GM12878 (cell line): ENCODE measurements at regions not wholly inside any gene's neighbourhood (a gene's known extent, or its start where the extent isn't known, plus 50 kb on each side); places are given as distances from the start of the nearest gene placed in this dataset.
A peak's percentile ranks its signal among the peaks of the same experiment; 100 is the strongest.

ENCODE experiments used
- BCL11A ChIP-seq: IDR thresholded peaks from 2 replicates; pipeline ENCODE4 v1.6.1; 2011; ENCODE audit warnings: low read depth, low read length
- BHLHE40 ChIP-seq, 2 experiments: fragments of 450-650 bp in 1 of 2; IDR thresholded peaks; 2 replicates each; pipeline ENCODE4 v1.6.1; 2011 to 2017; ENCODE audit warnings: low read depth in 2 of 2, borderline replicate concordance in 1 of 2, improper control_type of control experiment in 1 of 2, low read length in 1 of 2, mild to moderate bottlenecking in 1 of 2
- CBX3 ChIP-seq: fragments of 200-600 bp; sonication (generic); IDR thresholded peaks from 2 replicates; pipeline ENCODE4 v1.6.1; 2016; ENCODE audit warnings: low read depth, borderline replicate concordance
- CHD4 ChIP-seq: fragments of 200-600 bp; sonication (generic); IDR thresholded peaks from 2 replicates; pipeline ENCODE4 v1.6.1; 2016; ENCODE audit warnings: mild to moderate bottlenecking
- EED ChIP-seq: sonication (generic); IDR thresholded peaks from 2 replicates; pipeline ENCODE4 v1.6.1; 2016; ENCODE audit warnings: antibody characterized with exemption, low read depth
- HDGF ChIP-seq: fragments of 450-650 bp; IDR thresholded peaks from 2 replicates; pipeline ENCODE4 v1.6.1; 2016; ENCODE audit warnings: antibody characterized with exemption
- IKZF2 ChIP-seq, 2 experiments: fragments of 450-650 bp; IDR thresholded peaks; 2 replicates each; pipeline ENCODE4 v1.6.1; 2017; ENCODE audit warnings: mild to moderate bottlenecking in 2 of 2, moderate library complexity in 2 of 2
- MXI1 ChIP-seq: fragments of 150-350 bp; IDR thresholded peaks from 2 replicates; pipeline ENCODE4 v1.6.1; 2011; ENCODE audit warnings: low read depth, mild to moderate bottlenecking, inconsistent platforms, low read length, improper control_type of control experiment
- NBN ChIP-seq: fragments of 450-650 bp; IDR thresholded peaks from 2 replicates; pipeline ENCODE4 v1.6.1; 2016
- NFIC ChIP-seq: IDR thresholded peaks from 2 replicates; pipeline ENCODE4 v1.6.1; 2012; ENCODE audit warnings: low read depth, mild to moderate bottlenecking, inconsistent platforms, low read length, moderate library complexity
- PAX5 ChIP-seq: IDR thresholded peaks from 2 replicates; pipeline ENCODE4 v1.6.1; 2011; ENCODE audit warnings: low read depth, low read length, borderline replicate concordance
- POLR2A ChIP-seq: IDR thresholded peaks from 2 replicates; pipeline ENCODE4 v1.6.1; 2011; ENCODE audit warnings: low read depth, mild to moderate bottlenecking, low read length
- RAD21 ChIP-seq: IDR thresholded peaks from 2 replicates; pipeline ENCODE4 v1.6.1; 2011; ENCODE audit warnings: mild to moderate bottlenecking, low read depth, low read length, moderate library complexity; ENCODE audit not compliant: insufficient read depth
- RB1 ChIP-seq: fragments of 450-650 bp; formaldehyde crosslinking; IDR thresholded peaks from 2 replicates; pipeline ENCODE4 v1.6.1; 2017; ENCODE audit warnings: mild to moderate bottlenecking, borderline replicate concordance
- RFX5 ChIP-seq: IDR thresholded peaks from 2 replicates; pipeline ENCODE4 v1.6.1; 2011; ENCODE audit warnings: low read depth, low read length, improper control_type of control experiment
- SUPT20H ChIP-seq: IDR thresholded peaks from 2 replicates; pipeline ENCODE4 v1.6.1; 2011; ENCODE audit warnings: low read depth, mild to moderate bottlenecking, low read length, moderate library complexity, borderline replicate concordance; ENCODE audit not compliant: control insufficient read depth
- WRNIP1 ChIP-seq: IDR thresholded peaks from 2 replicates; pipeline ENCODE4 v1.6.1; 2011; ENCODE audit warnings: low read depth, low read length, improper control_type of control experiment, borderline replicate concordance
- ZNF207 ChIP-seq: fragments of 450-650 bp; IDR thresholded peaks from 2 replicates; pipeline ENCODE4 v1.6.1; 2014; ENCODE audit warnings: antibody characterized with exemption, mild to moderate bottlenecking, borderline replicate concordance
- ZNF217 ChIP-seq: fragments of 450-650 bp; IDR thresholded peaks from 2 replicates; pipeline ENCODE4 v1.6.1; 2017; ENCODE audit warnings: antibody characterized with exemption, mild to moderate bottlenecking
- ZNF384 ChIP-seq: IDR thresholded peaks from 2 replicates; pipeline ENCODE4 v1.6.1; 2012; ENCODE audit warnings: low read depth, mild to moderate bottlenecking, low read length, improper control_type of control experiment, borderline replicate concordance
- TF ChIP-seq, protein P1 (sequence below), 3 experiments: IDR thresholded peaks in 2 of 3; conservative IDR thresholded peaks in 1 of 3; 2 replicates each; pipeline ENCODE4 v1.5.1; 2011; ENCODE audit warnings: low read depth in 3 of 3, low read length in 3 of 3, mild to moderate bottlenecking in 3 of 3, control low read depth in 2 of 3, moderate library complexity in 2 of 3, inconsistent platforms in 1 of 3, mixed read lengths in 1 of 3; ENCODE audit not compliant: control insufficient read depth in 2 of 3, insufficient read depth in 1 of 3; ENCODE audit errors: extremely low read depth in 1 of 3
- TF ChIP-seq, protein P2 (sequence below): fragments of 450-650 bp; IDR thresholded peaks from 2 replicates; pipeline ENCODE4 v1.6.1; 2017; ENCODE audit warnings: mild to moderate bottlenecking, moderate library complexity

DNA sequence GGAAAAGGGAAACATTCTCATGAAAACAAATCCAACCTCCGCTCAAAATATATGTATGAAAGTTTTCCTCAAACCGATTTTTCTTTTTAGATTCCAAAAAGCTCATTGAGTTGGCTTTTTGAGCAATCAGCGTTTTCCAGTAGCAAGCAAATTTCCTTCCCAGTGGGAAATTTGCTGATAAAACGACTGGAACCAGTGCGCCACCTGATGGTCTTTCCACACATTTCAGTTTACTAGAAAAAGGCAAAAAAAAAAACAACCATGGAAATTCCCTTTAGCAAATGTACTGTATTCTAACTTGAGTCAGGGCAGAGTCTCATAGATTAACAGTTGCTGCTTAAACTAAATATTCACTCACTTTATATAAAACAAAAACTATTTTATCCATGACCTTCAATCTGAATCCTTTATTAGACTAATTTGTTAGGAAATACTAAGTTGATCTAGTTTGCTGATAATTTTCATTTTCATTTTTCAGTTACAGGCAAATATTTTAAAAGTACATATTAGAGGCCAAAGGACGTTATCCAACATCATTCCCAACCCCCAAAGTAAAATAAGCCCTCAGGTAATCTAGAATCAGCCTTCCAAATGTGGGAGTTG is 271.5 kb downstream of the FOXA2 start (continued):
- TF ChIP-seq, protein P1, sequence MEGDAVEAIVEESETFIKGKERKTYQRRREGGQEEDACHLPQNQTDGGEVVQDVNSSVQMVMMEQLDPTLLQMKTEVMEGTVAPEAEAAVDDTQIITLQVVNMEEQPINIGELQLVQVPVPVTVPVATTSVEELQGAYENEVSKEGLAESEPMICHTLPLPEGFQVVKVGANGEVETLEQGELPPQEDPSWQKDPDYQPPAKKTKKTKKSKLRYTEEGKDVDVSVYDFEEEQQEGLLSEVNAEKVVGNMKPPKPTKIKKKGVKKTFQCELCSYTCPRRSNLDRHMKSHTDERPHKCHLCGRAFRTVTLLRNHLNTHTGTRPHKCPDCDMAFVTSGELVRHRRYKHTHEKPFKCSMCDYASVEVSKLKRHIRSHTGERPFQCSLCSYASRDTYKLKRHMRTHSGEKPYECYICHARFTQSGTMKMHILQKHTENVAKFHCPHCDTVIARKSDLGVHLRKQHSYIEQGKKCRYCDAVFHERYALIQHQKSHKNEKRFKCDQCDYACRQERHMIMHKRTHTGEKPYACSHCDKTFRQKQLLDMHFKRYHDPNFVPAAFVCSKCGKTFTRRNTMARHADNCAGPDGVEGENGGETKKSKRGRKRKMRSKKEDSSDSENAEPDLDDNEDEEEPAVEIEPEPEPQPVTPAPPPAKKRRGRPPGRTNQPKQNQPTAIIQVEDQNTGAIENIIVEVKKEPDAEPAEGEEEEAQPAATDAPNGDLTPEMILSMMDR (IDR thresholded peaks at IDR 0.05 in 2 of 3, conservative IDR thresholded peaks at IDR 0.05 in 1 of 3; ENCODE audit: control insufficient read depth in 2 of 3, extremely low read depth in 1 of 3, insufficient read depth in 1 of 3, low read depth in 3 of 3, low read length in 3 of 3) = peak; percentile 47 to 62 (median 49); a peak in 5 of 6 replicates
- TF ChIP-seq PAX5 (no peak), HDGF (no peak), BCL11A (no peak), ZNF384 (peak; percentile 83; the same call in 1 of the 2 replicates), EED (no peak), WRNIP1 (no peak), NFIC (no peak), ZNF207 (no peak), RFX5 (no peak), IKZF2 (IDR thresholded peaks at IDR 0.05) (no peak), RAD21 (peak; percentile 49), ZNF217 (no peak), CBX3 (no peak), MXI1 (no peak), RB1 (no peak), SUPT20H (no peak), NBN (no peak), BHLHE40 (IDR thresholded peaks at IDR 0.05; ENCODE audit: borderline replicate concordance in 1 of 2, low read depth in 2 of 2, low read length in 1 of 2) (no peak), POLR2A (no peak), CHD4 (no peak)
- TF ChIP-seq, protein P2, sequence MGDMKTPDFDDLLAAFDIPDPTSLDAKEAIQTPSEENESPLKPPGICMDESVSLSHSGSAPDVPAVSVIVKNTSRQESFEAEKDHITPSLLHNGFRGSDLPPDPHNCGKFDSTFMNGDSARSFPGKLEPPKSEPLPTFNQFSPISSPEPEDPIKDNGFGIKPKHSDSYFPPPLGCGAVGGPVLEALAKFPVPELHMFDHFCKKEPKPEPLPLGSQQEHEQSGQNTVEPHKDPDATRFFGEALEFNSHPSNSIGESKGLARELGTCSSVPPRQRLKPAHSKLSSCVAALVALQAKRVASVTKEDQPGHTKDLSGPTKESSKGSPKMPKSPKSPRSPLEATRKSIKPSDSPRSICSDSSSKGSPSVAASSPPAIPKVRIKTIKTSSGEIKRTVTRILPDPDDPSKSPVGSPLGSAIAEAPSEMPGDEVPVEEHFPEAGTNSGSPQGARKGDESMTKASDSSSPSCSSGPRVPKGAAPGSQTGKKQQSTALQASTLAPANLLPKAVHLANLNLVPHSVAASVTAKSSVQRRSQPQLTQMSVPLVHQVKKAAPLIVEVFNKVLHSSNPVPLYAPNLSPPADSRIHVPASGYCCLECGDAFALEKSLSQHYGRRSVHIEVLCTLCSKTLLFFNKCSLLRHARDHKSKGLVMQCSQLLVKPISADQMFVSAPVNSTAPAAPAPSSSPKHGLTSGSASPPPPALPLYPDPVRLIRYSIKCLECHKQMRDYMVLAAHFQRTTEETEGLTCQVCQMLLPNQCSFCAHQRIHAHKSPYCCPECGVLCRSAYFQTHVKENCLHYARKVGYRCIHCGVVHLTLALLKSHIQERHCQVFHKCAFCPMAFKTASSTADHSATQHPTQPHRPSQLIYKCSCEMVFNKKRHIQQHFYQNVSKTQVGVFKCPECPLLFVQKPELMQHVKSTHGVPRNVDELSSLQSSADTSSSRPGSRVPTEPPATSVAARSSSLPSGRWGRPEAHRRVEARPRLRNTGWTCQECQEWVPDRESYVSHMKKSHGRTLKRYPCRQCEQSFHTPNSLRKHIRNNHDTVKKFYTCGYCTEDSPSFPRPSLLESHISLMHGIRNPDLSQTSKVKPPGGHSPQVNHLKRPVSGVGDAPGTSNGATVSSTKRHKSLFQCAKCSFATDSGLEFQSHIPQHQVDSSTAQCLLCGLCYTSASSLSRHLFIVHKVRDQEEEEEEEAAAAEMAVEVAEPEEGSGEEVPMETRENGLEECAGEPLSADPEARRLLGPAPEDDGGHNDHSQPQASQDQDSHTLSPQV = no peak
